NCI-H2107 treated with DMSO at 0.1 percent for 48 hours (cell line): ENCODE measurements at regions not wholly inside any gene's neighbourhood (a gene's known extent, or its start where the extent isn't known, plus 50 kb on each side); places are given as distances from the start of the nearest gene placed in this dataset.

Source experiments
- DNase-seq: peaks from one replicate; lab custom pipeline; 2025; ENCODE audit not compliant: unreplicated experiment; lab: John Stamatoyannopoulos, UW

DNA sequence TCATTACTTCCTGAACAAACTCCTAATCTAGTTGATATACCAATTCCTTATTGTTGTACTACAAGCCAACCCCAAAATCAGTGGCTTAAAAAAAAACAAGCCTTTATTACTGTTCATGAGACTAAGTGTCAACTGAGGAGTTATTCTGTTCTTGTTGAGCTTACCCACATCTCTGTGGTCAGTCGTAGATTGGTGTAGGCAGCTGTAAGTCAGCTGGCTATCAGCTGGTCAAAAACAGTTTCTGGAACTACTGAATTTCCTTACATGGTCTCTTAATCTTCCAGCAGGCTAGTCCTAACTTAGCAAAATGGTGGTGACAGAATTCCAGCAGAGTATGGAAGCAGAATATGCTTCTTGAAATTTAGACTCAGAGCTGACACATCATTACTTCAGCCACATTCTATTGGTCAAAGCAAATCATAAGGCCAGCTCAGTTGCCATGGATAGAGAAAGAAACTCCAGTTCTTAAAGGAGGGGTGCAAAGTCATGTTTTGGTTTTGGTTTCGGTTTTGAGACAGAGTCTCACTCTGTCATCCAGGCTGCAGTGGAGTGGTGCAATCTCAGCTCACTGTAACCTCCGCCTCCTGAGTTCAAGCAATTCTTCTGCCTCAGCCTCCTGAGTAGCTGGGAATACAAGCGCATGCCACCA, 386.1 kb upstream of the MPDZ start:
- no peak for DNase-seq

DNA sequence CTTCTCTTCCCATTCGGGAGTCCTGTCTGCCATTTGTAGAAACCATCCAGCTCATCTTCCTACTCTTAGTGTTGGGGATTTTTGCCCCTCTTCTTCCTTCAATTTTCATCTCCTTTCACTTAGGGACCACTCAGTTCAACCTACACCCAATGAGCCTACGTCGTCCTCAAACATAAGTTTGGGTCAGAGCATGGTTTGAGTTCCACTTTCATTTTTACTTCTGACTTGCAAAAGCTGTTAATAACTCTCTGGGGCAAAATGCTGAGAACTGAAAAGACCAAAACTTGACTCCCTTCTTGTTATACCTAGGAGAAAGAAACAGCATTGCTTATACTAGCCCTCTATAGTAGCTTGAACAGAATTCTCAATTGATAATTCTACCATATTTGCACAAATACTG, 381.5 kb upstream of the MPDZ start:
- DNase-seq: no peak

DNA sequence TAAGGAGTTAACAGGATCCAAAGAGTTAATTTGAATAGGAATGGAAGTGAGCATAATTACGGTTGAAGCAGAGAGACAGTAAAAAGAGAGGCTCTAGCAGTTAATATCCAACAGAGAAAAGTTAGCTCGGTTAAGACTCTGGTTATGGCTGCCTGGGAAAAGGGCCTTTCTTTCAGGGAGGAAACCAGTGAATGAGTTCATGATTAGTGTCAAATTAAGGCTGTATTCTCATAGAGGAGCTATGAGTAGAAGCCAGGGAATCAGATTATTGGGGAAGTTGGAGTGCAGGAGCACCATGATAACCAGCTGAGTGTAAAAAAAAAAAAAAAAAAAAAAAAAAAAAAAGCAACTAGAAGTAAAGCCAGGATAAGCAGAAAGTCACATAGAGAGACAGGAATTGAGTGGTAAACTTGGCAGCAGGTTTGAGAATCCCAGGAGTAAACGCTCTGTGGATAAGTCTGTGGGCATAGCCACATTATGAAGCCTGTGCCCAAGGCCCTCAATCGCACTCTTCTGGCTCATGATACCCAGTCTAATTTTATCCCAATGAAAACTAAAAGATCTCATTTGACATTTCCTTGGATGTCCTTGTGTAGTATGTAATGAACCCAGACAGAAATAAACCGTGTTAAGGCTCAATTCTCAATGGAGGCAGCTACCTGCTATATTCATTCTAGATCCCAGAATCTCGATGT, 372.6 kb upstream of the MPDZ start:
- no peak for DNase-seq

DNA sequence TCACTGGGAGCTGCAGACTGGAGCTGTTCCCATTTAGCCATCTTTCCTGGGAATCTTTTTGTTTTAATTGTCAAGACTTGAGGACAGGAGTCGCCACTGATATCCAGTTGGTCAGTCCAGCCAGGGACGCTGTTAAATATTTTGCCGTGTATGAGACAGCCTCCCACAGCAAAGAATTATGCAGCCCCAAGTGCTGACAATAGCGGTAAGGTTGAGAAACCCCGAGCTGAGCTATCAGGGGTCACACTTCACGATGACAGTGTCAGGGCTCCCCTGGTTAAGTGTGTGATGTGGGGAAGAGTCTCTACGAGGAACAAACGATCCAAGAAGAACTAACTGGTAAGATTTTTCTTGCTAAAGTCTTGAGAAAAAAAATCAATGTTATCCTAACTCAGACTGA, 372.0 kb upstream of the MPDZ start:
- no peak for DNase-seq

DNA sequence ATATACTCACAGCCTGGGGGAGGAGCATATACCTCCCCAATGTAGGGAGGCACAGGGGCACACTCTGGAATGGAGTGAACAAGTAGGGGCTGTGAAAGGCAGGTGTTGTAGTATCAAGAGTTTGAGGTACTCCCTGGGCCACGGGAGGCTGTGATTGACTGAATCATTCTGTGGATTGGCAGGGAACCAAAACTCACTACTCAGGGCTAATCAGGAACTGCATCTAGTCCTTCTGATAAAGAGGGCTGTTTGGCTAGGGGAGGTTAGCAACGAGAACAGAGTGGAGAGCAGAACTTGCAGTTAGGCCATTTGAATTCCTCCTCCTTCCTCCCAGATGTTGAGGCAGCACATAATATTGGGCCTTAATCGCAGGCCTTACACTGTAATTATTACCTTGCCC, 369.2 kb upstream of the MPDZ start:
- DNase-seq: no peak

DNA sequence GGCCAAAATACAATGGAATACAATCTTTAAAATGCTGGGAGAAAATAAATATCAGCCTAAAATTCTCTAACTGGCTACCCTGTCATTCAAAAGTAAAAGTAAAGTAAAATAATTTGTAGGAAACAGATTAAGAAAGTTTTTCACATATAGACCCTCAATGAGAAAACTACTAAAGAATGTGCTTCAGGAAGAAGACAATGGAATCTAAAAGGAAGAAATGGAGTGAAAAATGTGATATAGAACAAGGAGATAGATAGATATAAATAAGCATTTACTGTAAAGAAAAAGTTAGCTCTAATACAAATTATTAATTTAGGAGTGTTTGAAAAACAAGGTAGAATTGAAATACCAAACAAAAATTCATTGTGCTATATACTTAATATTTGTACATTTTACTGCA, 368.6 kb upstream of the MPDZ start:
- DNase-seq: no peak

DNA sequence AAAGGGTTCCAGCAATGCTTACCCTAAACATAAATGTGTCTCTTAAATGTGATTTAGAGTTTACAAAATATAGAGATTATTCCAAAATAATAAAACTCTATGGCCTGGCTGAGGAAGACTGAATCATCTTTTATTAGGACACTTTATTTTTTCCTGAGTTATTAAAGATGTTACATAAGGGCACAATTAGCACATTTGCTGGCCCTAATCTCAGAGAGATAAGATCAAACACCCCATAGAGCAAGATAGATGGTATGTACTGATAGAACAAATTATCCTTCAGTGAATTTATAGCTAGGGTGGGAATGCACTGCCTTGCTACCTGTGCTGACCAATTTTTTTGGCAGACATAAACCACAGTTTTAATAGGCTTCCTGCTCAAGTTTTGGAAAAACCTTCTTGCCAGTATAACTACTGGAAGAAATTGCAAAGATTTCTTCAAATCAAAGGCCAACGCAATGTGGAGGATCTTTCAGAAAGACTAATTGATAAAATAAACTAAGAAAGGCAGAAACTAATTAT, 367.1 kb upstream of the MPDZ start:
- no peak for DNase-seq

DNA sequence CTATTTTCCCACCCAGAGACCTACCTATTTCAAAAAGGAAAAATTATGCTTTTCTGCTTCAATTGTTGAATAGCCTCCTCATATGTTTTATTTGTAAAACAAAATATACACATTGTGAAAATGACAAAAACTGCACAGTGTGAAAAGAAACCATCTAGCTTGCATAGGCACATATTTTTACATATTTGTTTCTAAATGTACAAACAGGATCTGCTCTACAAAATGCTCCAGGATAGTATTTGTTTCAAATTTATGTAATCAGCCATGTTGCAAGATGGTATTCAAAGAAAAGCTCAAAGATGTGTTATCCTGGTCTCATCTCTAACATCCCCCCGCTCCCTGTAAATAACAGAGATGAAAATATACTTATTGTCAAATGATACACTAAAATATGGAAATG, 366.1 kb upstream of the MPDZ start:
- no peak for DNase-seq

DNA sequence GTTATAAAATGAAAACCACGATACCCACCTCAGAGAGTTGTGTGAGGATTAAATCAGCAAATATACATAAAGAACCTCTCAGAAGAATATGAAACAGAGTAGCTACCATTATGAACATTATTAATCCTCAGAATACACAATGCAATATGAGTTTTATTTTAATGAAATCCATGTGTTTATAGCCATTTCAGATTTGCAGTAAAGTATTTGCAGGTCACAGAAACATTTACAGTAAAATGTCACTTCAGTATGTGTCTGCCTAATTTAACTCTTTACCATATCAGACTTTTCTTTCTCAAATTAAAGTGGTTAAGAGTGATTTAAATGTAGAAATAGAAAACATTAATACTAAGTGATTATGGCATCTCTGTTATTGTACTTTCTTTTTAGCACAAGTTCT, 365.2 kb upstream of the MPDZ start:
- DNase-seq: no peak

DNA sequence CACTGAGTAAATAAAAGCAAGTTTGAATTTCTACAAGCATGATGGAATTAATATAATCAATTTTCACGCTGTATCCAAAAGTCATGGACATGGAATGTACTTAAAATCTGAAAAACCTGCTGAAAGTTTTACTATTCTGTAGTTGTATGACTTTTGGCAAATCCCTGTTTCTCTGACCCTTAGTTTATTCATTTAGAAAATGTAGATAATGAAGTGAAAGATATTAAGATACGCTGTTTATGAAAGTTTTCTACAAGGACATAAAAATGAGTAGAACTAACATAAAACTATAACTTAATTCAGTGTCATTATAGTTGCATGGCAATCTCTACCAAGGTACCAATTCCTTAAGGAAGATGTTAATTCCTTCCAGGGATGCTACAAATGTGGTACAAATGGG, 363.2 kb upstream of the MPDZ start:
- no peak for DNase-seq

DNA sequence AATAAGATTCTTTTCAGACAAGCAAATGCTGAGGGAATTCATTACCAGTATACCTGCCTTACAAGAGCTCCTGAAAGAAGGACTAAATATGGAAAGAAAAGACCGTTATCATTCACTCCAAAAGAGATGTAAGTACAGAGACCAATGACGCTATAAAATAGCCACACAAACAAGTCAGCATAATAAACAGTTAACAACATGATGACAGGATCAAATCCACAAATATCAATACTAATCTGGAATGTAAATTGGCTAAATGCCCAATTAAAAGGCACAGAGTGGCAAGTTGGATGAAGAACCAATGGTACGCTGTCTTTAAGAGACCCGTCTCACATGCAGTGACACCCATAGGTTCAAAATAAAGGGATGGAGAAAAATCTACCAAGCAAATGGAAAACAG, 349.6 kb upstream of the MPDZ start:
- no peak for DNase-seq

DNA sequence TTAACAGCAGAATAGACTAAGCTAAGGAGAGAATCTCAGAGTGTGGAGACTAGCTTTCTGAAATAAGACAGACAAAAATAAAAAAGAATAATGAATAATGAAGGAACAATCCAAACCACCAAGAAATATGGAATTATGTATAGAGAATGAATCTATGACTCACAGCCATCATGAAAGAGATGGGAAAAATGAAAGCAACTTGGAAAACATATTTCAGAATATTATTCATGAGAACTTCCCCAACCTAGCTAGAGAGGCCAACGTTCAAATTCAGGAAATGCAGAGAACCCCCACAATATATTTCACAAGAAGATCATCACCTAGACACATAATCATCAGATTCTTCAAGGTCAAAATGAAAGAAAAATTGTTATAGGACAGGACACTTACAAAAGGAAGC, 349.0 kb upstream of the MPDZ start:
- no peak for DNase-seq

DNA sequence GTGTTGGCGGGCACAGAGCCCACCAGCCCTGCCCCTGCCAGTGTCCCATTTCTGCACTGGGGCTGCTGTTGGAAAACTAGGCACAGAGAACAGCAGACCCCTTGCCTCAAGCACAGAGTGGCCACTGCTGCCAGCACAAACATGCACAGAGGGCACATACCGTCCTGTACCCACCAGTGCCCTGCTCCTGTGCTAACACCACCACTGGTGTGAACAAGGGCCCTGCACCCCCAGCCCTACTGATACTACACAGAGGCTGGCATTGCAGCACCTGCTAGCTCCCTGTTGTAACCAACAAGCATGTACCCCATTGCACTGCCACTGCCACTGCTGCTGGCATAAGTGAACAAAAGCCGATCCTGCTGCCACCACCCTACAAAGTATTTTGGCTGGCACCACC, 348.0 kb upstream of the MPDZ start:
- DNase-seq: no peak

DNA sequence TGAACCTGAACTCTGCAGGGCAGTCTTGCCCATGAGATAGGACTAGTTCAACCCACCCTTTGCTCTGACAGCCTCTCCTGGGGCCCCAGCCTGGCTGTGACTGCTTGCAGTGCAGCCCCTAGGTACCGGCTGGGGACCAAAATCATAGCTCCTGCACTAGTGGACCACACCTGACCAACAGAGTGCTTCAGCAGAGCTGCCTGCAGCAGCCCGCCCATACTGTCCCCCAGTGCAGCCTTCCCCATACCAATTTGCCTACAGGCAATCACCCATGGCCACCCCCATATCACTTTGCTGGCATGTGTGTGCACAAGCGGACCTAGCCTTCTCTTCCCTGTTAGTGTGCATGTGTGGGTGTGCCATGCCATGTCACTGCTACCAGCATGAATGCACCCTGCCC, 347.6 kb upstream of the MPDZ start:
- no peak for DNase-seq

DNA sequence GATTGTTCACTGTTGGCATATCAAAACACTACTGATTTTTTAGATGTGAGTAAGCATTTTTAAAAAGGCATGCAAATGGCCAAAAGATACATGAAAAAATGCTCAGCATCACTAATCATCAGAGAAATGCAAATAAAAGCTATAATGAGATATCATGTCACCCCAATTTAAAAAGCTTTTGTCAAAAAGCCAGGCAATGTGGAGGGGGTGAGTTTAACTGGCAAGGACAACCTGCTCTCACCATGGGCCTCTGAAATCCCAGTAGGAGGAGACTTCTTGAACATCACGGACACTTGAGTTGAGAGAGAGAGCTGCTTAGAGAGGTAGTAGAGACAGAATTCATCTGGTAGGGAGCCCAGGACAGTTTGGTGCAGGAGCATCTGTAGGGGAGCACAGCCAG, 347.1 kb upstream of the MPDZ start:
- DNase-seq: no peak

DNA sequence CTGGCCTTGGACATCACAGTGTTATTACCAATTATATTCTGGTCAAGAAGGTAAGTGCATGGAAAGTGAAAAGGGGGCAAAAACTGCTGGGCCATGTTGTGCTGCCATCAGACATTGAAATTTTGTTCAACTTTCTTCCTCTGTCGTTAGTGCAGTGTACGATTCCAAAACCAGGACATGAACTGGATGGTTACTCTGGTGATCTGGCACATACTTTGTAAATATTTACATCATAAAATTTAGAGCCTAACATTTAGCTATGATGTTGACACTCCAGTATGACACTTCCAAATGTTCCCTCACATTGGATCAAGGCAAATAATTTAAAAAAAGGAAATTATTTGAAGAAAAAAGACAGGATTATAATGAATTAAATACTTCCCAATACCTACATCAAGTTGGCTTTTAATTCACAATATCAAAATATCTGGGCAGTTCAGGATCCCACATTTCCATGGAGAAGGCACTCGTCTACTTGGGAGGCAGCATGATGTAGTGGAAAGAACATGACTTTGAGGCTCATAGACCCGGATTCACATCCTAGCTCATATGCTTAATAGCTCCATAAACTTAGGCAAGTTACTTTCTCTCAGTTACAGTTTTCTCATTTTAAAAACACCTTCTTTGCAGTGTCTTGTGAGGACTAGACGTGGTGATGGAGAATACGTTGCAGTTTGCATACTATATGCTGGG, 342.5 kb upstream of the MPDZ start:
- DNase-seq: no peak

DNA sequence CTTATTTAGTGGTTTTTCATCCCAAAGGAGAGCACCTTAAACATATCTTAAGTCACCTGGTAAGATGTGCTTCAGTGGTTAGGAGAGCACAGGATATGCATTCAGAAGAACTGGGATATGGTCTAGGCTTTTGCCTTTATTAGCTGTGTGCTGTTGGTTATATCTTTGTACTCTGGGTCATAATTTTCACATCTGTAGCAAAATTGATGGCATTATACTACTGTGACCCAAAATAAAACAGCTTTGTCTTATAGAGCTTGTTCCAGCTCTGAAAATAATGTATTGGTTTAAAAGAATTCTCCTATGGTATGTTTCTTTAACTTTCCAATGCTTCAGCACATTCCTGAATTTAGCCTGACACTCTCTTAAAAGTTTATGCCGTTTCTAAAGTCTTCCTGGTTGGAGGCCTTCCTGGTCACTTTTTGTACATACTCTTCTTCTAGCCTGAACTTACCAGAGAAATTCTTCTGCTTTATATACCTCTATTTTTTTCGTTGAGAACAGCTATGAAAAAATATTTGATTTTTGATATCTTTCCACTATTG, 337.1 kb upstream of the MPDZ start:
- no peak for DNase-seq

DNA sequence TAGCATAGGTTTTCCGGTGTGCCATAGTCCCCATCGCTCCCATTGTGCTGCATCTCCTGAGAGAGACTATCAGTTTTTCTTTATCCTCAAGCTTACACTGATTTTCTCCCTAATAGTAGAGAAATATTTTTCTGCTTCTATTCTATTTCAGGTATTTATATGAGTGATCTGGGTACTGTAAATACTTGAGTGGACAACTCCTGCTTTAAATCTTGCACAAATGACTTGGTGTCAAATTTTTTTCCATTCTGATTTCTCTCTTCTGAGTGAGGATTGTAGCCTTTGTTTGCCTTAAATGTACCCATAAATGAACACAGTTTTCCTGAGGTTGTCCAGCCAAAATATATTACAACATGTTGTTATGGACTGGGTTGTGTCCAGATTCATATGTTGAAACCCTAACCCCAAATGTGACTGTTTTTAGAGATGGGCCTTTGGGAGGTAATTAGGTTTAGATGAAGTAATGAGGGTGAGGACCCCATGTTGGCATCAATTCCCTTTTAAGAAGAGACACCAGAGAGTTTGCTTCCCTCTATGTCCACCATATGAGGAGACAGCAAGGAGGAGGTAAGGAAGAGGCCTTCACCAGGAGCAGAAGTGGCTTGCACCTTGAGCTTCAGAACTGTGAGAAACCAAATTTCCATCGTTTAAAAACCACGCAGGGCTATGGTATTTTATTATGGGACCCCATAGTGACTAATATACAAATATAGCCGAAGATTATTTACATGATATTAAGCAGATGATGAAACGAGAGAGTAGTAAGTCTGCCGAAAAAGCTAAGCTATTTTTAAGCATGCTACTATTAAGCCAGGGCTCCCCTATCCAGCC, 336.4 kb upstream of the MPDZ start:
- no peak for DNase-seq

DNA sequence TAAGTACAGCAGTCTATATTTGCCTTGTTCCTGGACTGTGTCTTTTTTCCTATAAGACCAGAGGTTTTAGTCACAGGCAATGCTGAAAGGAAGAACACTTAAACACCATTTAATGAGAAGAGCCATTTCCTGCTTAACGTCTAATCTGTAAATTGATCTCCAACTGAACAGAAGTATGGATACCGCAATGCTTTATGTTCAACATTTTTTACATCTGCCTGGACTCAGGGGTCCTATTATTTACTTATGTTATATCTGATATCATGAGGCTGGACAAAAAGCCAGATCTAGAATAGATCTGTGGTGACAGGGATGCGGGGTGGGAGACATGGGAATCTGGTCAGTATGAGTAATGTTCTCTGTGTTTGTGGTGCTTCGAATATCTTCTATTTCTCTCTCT, 334.6 kb upstream of the MPDZ start:
- DNase-seq: no peak

DNA sequence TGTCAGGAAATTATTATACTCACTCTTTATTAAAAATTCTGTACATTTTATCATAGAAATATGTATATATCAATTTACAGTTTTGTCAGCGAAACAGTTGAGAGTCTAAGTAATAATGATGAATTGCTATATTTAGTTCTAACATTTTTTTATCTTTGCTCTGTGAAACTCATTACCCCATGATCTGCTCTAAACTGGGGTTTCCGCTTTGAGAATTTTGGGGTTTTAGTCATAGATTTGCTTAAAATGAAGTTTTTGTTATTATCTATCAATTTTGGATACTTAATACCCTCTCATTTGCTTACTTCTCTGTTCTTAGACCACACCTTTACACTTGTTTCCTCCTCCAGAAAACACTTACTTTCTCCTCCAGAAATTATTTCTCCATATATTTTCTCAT, 333.8 kb upstream of the MPDZ start:
- DNase-seq: no peak

DNA sequence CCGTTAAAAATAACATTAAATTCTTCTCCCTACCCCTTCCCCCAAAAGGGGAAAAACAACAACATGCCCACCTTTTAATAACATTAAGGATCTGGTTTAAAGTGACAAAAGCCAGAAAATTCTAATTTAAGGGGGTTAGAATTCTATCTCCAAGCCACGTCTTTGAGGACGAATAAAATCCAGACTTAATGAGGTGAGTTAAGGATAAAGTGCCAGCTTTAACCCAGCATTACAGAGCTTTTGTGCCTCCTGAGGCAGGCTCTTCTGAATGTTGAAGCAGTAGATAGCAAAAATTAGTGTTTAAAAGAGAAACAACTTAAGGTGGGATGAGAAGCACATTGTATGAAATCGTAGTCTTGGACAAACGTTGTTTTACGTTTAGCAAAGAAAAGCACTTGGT, 329.0 kb upstream of the MPDZ start:
- DNase-seq: no peak
